ENCODE measurements at regions not wholly inside any gene's neighbourhood (a gene's known extent, or its start where the extent isn't known, plus 50 kb on each side); places are given as distances from the start of the nearest gene placed in this dataset.
"Not testable (repeated sequence)": the region's sequence is repeated elsewhere in the genome, so short reads cannot be mapped to it uniquely, and the experiment has no call there.

DNA sequence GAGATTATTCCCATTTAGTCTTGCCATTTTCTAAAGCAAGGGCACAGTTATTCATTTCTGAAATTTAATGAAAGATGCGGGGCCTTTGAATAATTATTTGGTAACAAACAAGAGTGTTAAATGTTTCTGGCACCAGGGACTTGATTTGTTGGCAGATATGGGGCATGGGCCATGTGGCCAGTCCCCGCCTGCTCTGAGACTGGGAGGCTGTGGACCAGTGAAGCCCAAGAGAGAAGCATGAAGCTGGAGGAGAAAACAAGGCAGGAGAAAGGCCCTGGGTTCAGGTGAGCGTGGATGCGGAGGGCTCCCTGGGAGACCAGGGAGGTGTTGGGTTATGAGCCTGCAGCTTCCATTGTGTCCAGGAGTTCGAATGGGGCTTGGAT, 378.5 kb downstream of the TCERG1L start:
- TF ChIP-seq, protein P1, sequence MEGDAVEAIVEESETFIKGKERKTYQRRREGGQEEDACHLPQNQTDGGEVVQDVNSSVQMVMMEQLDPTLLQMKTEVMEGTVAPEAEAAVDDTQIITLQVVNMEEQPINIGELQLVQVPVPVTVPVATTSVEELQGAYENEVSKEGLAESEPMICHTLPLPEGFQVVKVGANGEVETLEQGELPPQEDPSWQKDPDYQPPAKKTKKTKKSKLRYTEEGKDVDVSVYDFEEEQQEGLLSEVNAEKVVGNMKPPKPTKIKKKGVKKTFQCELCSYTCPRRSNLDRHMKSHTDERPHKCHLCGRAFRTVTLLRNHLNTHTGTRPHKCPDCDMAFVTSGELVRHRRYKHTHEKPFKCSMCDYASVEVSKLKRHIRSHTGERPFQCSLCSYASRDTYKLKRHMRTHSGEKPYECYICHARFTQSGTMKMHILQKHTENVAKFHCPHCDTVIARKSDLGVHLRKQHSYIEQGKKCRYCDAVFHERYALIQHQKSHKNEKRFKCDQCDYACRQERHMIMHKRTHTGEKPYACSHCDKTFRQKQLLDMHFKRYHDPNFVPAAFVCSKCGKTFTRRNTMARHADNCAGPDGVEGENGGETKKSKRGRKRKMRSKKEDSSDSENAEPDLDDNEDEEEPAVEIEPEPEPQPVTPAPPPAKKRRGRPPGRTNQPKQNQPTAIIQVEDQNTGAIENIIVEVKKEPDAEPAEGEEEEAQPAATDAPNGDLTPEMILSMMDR (IDR thresholded peaks at IDR 0.05; ENCODE audit: extremely low read depth, missing control alignments), result no peak
- DNase-seq (ENCODE audit: low spot score), result no peak

DNA sequence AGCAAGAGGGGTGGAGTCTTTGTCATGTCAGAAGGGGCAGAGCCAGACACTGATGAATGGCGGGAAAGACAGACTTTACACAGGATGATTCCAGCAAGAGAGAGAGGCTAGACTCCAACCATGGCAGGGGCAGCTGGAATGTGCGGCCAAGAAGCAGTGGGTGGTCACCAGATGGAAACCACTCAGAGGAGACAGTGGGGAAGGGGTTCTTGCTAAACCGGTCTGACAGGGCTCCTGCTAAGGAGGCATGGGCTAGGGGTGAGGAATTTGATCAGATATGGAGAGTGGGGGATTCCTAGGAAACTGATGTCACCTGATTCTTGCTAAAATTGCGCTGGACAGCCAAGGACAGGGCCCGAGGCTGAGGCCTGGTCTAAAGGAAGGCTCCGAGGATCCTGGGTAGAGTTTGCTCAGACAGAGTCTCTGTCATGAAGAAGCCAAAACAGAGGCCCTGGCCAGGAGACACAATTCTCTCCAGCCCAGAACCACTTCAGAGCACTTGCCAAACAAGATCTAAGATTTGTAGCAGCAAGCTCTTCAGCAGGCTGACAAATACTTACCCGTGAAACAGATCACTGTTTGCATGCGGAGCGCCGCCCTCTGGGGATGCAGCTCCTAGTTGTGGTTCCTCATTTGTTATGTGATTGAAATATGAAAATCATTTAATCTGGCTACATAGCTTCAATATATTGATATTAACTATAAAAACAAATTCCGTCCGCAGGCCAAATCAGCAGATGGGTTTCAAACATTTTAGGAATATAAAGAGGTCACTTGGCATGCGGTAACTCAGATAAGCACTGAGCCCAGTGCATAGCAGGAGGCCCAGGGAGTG, 377.0 kb downstream of the TCERG1L start:
- no peak for DNase-seq (ENCODE audit: low spot score)
- TF ChIP-seq, protein P1 (IDR thresholded peaks at IDR 0.05; ENCODE audit: extremely low read depth, missing control alignments), result no peak

DNA sequence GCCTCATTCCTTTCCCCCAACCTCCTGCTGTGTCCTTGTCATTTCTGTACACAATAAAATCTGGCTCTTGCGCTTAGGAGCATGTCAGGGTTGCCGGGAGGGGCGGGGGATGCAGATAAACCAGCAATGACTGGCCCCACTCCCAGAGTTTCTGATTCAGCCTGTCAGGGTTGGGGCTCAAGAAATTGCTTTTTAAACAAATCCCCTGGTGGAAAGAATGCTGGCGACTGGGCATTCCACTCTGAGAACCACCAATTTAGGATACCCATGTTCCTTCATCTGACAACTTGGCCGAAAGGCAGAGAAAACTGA, 376.4 kb downstream of the TCERG1L start:
- no peak for DNase-seq (ENCODE audit: low spot score)
- TF ChIP-seq, protein P1 (IDR thresholded peaks at IDR 0.05; ENCODE audit: extremely low read depth, missing control alignments), result no peak

DNA sequence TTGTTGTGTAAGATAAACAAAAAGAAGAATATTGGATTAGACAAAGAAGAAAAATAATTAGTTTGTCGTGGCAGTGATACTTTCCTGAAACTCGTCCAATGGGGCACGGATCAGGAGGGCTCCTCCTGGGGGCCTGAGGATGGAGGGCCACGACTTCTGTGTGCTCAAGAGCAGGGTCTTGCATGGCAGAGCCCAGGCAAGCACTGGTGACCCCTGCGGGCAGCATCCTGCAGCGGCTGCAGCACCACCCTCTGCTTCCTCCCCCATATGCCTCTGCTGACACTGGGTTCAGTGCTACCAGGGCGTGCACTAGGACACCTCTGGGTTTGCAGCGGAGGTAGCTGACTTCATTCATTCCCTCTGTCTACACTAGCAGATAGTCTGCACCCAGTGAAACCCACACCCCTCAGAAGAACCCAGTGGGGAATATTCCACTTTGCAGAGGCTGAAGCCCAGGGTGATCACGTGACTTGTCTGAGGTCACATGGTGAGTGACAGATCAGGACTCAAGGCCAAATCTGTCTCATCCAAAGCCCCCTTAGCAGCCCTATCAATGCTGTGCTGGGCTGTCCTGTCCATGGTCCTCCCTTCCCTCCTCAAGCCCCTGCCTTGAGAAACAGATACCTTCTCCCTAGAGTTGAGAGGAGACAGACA, 375.5 kb downstream of the TCERG1L start:
- DNase-seq (ENCODE audit: low spot score), result no peak
- TF ChIP-seq, protein P1 (IDR thresholded peaks at IDR 0.05; ENCODE audit: extremely low read depth, missing control alignments), result no peak

DNA sequence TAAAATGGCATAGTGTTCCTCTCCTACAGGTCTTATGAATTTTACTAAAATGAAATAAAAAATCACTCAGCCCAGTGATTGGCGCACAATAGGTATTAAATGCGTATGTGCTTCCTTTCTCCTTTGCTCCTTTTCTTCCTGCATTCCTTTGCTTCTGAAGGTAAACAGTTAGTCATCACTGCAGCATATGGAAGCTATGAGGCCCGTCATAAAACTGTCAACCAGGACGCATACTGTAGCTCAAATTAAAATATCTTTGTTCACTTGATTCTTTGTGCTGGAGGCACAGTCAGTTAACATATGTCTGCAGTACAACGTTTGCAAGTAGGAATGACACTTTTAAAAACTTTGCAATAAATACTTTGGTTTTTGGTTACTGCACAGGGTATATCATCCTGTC, 374.7 kb downstream of the TCERG1L start:
- DNase-seq (ENCODE audit: low spot score), result no peak
- TF ChIP-seq, protein P1 (IDR thresholded peaks at IDR 0.05; ENCODE audit: extremely low read depth, missing control alignments), result no peak

DNA sequence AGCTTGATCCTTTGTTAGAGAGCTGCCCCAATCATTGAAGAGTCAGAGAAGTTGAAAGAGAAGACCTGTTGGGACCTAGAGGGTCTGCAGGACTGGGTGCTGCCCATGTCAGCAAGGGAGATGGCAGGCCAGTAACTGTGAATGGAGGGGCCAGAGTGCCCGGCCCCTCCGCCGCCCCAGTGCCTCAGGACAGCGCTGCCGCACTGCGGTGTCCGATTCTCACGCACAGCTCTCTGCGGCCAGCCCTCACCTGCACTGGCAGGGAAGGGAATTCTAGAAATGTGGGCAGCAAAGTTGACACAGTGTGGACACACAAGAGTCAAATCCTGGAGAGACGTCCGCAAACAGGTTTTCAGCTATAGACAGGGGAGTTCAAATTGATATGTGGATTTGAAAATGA, 373.5 kb downstream of the TCERG1L start:
- no peak for DNase-seq (ENCODE audit: low spot score)
- TF ChIP-seq, protein P1 (IDR thresholded peaks at IDR 0.05; ENCODE audit: extremely low read depth, missing control alignments), result no peak

DNA sequence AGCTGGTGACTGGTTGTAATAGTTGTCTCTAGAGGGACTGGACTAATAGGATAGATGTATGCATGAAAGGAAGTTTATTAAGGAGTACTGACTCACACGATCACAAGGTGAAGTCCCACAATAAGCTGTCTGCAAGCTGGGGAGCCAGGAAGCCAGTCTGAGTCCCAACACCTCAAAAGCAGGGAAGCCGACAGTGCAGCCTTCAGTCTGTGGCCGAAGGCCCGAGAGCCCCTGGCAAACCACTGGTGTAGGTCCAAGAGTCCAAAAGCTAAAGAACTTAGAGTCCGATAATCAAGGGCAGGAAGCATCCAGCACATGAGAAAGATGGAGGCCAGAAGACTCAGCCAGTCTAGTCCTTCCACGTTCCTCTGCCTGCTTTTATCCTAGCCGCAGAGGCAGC, 372.6 kb downstream of the TCERG1L start:
- not testable (repeated sequence) for DNase-seq (ENCODE audit: low spot score)

DNA sequence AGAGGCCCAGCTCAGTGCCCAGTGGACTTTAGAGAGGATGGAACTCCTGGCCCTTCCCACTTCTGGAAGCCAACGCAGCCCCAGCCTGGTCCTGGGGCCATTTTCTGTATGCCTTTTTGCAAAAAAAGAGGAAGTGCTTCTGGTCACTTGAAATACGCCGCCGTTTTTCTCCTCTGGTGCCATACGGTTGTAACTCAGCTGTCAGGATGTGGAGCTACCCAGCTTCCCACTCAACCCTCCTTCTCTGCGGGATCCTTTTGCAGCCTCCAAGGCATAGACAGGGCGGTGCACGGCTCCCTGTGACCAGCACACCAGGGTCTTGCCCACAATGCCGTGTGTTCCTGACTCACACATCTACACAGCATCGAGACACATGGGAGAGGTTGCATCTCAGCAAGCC, 369.6 kb downstream of the TCERG1L start:
- TF ChIP-seq, protein P1 (IDR thresholded peaks at IDR 0.05; ENCODE audit: extremely low read depth, missing control alignments), result no peak
- no peak for DNase-seq (ENCODE audit: low spot score)
